C4-2B (cell line): ENCODE measurements at regions not wholly inside any gene's neighbourhood (a gene's known extent, or its start where the extent isn't known, plus 50 kb on each side); places are given as distances from the start of the nearest gene placed in this dataset.

Source experiments
- H3K27ac ChIP-seq: fragments of 450-650 bp; 2 replicates; pipeline ENCODE4 v1.5.1; 2017
- CTCF ChIP-seq: fragments of 450-650 bp; conservative IDR thresholded peaks from 2 replicates; pipeline ENCODE4 v1.5.1; 2017; ENCODE audit warnings: mild to moderate bottlenecking
- ZFX ChIP-seq: fragments of 450-650 bp; IDR thresholded peaks from 2 replicates; pipeline ENCODE4 v1.6.1; 2017

- TF ChIP-seq ZFX (no peak), CTCF (no peak)
- no peak overlapping the region for H3K27ac ChIP-seq
These were observed 258.3 kb downstream of the CYRIA start for GRCh38 chr2:16407358-16407757.

GRCh38 chr2:16406496-16407289 is 258.9 kb downstream of the CYRIA start:
- TF ChIP-seq CTCF (no peak), ZFX (no peak)
- H3K27ac ChIP-seq = no peak overlapping the region

- no peak overlapping the region for H3K27ac ChIP-seq
- no peak for TF ChIP-seq ZFX
- TF ChIP-seq CTCF = no peak
These were observed 260.1 kb downstream of the CYRIA start for GRCh38 chr2:16405551-16405950.

GRCh38 chr2:16404551-16405300 is 260.9 kb downstream of the CYRIA start:
- TF ChIP-seq CTCF = no peak
- no peak for TF ChIP-seq ZFX
- H3K27ac ChIP-seq = no peak overlapping the region

- TF ChIP-seq CTCF (no peak), ZFX (no peak)
- H3K27ac ChIP-seq = no peak overlapping the region
These were observed 261.5 kb downstream of the CYRIA start for GRCh38 chr2:16404146-16404545.

- no peak overlapping the region for H3K27ac ChIP-seq
- TF ChIP-seq ZFX (no peak), CTCF (no peak)
These were observed 262.7 kb downstream of the CYRIA start for GRCh38 chr2:16402891-16403290.

- H3K27ac ChIP-seq = no peak overlapping the region
- no peak for TF ChIP-seq CTCF
- no peak for TF ChIP-seq ZFX
These were observed 263.8 kb downstream of the CYRIA start for GRCh38 chr2:16401761-16402300.
